ENCODE measurements at regions not wholly inside any gene's neighbourhood (a gene's known extent, or its start where the extent isn't known, plus 50 kb on each side); places are given as distances from the start of the nearest gene placed in this dataset.

DNA sequence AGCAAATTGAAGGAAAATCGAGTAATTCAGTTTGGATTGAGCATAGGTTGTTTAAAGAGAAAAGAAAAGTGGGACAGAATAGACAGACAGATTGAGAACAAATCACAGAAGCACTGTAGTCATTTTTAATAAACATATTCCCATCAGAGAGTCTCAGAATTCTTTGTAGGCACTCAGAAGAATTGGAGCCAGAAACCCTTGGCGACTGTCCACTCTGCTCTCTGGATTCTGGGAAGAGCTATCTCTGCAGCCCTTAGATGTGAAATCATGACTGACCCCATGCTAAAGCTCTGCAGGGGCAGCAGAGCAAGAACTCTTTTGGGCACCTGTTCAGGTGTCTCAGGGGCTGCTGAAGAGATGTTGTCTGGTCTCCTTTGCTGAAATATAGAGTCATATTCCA lies 223.7 kb upstream of the KIRREL3 start:
- intact Hi-C loops (cut with micrococcal nuclease) = no loop called here
- Mint-ChIP-seq H3K9me3 (no peaks in the 10 kb centered on the region), H3K4me3 (ENCODE audit: low read depth) (no peak overlapping the region), H3K27me3 (ENCODE audit: low read depth) (no peaks in the 10 kb centered on the region), H3K27ac (no peak overlapping the region), H3K36me3 (ENCODE audit: low read depth) (no peaks in the 10 kb centered on the region), H3K4me1 (ENCODE audit: low read depth) (no peaks in the 10 kb centered on the region)
- no peak for DNase-seq (ENCODE audit: low spot score)

DNA sequence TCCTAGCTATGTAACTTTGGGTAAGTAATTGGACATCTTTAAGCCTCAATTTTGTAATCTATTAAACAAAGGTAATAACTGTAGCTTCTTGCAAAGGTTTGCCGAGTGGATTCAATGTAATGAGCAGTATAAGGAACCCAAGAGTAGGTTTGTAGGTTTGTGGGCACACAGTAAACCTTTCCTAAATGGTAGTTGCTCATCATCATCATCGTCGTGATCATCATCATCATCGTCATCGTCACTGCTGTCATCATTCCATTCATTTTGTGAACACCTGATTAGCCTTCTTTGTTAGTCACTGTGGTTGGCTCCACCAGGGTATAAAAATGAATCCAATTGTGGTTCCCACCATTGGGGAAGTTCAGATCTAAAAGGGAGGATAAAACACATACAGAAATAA lies 223.1 kb upstream of the KIRREL3 start:
- H3K4me3 Mint-ChIP-seq (ENCODE audit: low read depth) = no peak overlapping the region
- H3K9me3 Mint-ChIP-seq = no peaks in the 10 kb centered on the region
- no peak overlapping the region for H3K27ac Mint-ChIP-seq
- H3K4me1 Mint-ChIP-seq (ENCODE audit: low read depth) = no peaks in the 10 kb centered on the region
- DNase-seq (ENCODE audit: low spot score) = no peak
- H3K36me3 Mint-ChIP-seq (ENCODE audit: low read depth) = no peaks in the 10 kb centered on the region
- intact Hi-C loops (cut with micrococcal nuclease) = no loop called here
- H3K27me3 Mint-ChIP-seq (ENCODE audit: low read depth) = no peaks in the 10 kb centered on the region

DNA sequence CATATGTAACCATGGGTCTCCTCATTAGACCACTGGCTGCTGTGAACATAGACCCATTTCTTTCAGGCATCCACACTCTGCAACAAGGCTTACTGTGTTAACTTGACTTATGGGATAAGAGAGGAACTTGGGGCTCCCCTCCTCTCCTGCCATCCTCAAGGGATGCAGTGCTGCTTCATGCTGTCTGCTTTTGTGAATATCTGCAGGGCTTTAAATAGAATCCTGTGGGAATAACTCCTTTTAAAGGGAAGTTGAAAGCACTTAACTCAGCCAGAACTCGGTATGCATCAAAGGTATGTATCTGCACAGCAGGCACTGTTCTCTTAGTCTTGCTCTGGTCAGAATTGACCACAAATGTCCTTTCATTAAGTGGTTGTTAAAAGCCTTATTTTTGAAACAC lies 222.5 kb upstream of the KIRREL3 start:
- Mint-ChIP-seq H3K36me3 (ENCODE audit: low read depth) (no peaks in the 10 kb centered on the region), H3K4me3 (ENCODE audit: low read depth) (no peak overlapping the region), H3K4me1 (ENCODE audit: low read depth) (no peaks in the 10 kb centered on the region), H3K9me3 (no peaks in the 10 kb centered on the region), H3K27me3 (ENCODE audit: low read depth) (no peaks in the 10 kb centered on the region), H3K27ac (no peak overlapping the region)
- DNase-seq (ENCODE audit: low spot score) = no peak
- intact Hi-C loops (cut with micrococcal nuclease) = no loop called here

DNA sequence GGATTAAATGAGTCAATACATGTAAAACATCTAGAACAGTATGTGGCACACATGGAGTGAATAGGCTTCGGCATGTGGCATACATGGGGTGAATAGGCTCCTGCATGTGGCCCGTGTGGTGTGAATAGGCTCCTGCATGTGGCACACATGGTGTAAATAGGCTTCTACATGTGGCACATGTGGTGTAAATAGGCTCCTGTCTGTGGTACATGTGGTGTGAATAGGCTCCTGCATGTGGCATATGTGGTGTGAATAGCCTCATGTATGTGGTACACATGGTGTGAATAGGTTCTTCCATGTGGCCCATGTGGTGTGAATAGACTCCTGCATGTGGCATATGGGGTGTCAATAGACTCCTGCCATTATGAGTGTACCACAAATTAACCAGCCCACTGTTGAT lies 219.1 kb upstream of the KIRREL3 start:
- H3K27ac Mint-ChIP-seq = no peak overlapping the region
- no peaks in the 10 kb centered on the region for H3K27me3 Mint-ChIP-seq (ENCODE audit: low read depth)
- H3K4me3 Mint-ChIP-seq (ENCODE audit: low read depth) = no peak overlapping the region
- no peaks in the 10 kb centered on the region for H3K4me1 Mint-ChIP-seq (ENCODE audit: low read depth)
- H3K9me3 Mint-ChIP-seq = no peaks in the 10 kb centered on the region
- DNase-seq (ENCODE audit: low spot score) = no peak
- intact Hi-C loops (cut with micrococcal nuclease) = no loop called here
- H3K36me3 Mint-ChIP-seq (ENCODE audit: low read depth) = no peaks in the 10 kb centered on the region

DNA sequence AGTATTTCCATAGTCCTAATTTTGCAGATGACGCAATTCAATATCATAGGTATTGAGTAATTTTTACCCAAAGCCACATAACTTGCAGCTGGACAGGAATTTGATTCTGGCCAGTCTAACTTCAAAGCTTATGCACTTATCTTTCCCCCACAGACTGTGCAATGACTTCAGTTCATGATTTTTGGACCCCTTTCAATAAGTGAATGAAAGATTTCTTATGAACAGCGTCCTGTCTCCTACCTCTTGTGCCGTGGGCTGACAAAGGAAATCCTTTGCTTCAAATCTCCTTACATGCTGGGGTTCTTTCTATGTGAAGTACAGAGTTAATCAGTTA lies 217.7 kb upstream of the KIRREL3 start:
- H3K27ac Mint-ChIP-seq = no peak overlapping the region
- no peaks in the 10 kb centered on the region for H3K36me3 Mint-ChIP-seq (ENCODE audit: low read depth)
- H3K4me3 Mint-ChIP-seq (ENCODE audit: low read depth) = no peak overlapping the region
- no peaks in the 10 kb centered on the region for H3K9me3 Mint-ChIP-seq
- H3K4me1 Mint-ChIP-seq (ENCODE audit: low read depth) = no peaks in the 10 kb centered on the region
- no peak for DNase-seq (ENCODE audit: low spot score)
- intact Hi-C loops (cut with micrococcal nuclease) = no loop called here
- no peaks in the 10 kb centered on the region for H3K27me3 Mint-ChIP-seq (ENCODE audit: low read depth)

DNA sequence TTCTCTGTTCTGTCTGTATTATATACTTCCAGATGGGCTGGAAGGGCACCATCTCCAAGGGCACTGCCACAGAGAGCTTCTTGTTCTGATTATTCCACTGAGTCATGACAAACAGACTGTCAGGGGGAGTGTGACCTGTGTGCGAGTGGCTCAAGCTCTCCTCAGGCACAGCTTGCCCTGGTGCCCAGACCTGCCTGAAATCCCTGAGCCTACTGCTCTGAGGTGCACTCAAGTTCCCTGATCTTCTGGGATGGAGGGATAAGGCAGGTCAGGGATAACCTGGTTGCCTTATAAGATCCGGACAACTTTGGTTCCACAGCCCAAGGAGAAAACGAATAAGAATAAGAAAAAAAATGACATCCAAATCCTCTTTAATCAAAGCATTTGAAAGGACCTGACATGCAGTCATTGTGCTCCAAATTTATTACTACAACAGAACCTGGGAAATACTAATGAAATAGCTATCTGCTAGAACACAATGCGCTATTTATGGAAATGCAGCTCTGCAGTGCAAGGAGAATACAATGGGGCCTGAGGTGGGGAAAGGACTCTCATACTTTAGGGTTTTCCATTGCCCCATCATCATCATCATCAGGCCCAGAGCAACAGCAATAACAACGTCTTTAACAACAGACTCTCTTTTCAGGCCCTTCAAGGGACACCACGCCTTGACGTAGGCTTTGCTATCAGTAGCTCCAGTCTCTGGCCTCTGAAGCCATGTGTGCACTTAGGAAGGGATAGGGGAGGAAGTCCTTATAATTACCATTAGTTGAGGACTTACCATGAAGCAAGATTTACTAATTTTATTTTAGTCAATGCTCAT lies 217.1 kb upstream of the KIRREL3 start:
- no peak for DNase-seq (ENCODE audit: low spot score)
- no peaks in the 10 kb centered on the region for H3K9me3 Mint-ChIP-seq
- no peaks in the 10 kb centered on the region for H3K4me1 Mint-ChIP-seq (ENCODE audit: low read depth)
- H3K36me3 Mint-ChIP-seq (ENCODE audit: low read depth) = no peaks in the 10 kb centered on the region
- intact Hi-C loops (cut with micrococcal nuclease) = no loop called here
- H3K27ac Mint-ChIP-seq = no peak overlapping the region
- no peaks in the 10 kb centered on the region for H3K27me3 Mint-ChIP-seq (ENCODE audit: low read depth)
- no peak overlapping the region for H3K4me3 Mint-ChIP-seq (ENCODE audit: low read depth)

DNA sequence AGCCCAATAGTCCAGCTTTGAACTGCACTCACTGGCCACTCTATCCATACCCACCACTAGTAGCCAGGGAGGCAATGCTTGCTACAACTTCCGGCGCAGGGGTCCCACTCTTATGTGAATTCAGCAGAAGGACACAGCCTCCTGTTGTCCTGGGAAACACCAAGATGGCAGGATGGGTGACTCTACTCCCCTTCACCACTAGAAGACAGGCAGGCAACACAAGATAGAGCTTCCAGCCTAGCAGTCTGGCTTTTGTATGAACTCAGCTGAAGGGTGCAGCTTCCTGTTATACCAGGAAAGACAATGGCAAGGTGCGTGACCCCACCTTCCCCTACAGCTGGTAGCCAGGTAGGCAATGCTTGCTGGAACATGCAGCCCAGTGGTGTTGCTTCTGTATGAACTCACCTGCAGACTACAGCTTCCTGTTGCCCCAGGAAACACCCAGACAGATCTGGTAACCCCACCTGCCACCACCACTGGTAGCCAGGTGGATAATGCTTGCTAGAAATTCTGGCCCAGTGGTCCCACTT lies 205.2 kb upstream of the KIRREL3 start:
- DNase-seq (ENCODE audit: low spot score) = no peak
- H3K36me3 Mint-ChIP-seq (ENCODE audit: low read depth) = no peaks in the 10 kb centered on the region
- intact Hi-C loops (cut with micrococcal nuclease) = no loop called here
- peaks cover 15% of the 10 kb centered on the region for H3K9me3 Mint-ChIP-seq
- no peaks in the 10 kb centered on the region for H3K27me3 Mint-ChIP-seq (ENCODE audit: low read depth)
- no peak overlapping the region for H3K4me3 Mint-ChIP-seq (ENCODE audit: low read depth)
- no peaks in the 10 kb centered on the region for H3K4me1 Mint-ChIP-seq (ENCODE audit: low read depth)
- no peak overlapping the region for H3K27ac Mint-ChIP-seq

DNA sequence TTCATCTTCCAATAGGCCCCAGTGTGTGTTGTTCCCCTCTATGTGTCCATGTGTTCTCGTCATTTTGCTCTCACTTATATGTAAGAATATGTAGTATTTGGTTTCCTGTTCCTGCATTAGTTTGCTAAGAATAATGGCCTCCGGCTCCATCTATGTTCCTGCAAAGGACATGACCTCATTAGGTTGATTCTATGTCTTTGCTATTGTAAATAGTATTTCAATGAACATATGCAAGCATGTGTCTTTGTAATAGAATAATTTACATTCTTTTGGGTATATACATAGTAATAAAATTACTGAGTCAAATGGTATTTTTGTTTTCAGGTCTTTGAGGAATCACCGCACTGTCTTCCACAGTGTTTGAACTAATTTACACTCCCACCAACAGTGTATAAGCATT lies 202.9 kb upstream of the KIRREL3 start:
- Mint-ChIP-seq H3K4me3 (ENCODE audit: low read depth) (no peak overlapping the region), H3K4me1 (ENCODE audit: low read depth) (no peaks in the 10 kb centered on the region), H3K27ac (no peak overlapping the region), H3K36me3 (ENCODE audit: low read depth) (no peaks in the 10 kb centered on the region), H3K9me3 (peaks cover 15% of the 10 kb centered on the region), H3K27me3 (ENCODE audit: low read depth) (no peaks in the 10 kb centered on the region)
- intact Hi-C loops (cut with micrococcal nuclease) = no loop called here
- DNase-seq (ENCODE audit: low spot score) = no peak

DNA sequence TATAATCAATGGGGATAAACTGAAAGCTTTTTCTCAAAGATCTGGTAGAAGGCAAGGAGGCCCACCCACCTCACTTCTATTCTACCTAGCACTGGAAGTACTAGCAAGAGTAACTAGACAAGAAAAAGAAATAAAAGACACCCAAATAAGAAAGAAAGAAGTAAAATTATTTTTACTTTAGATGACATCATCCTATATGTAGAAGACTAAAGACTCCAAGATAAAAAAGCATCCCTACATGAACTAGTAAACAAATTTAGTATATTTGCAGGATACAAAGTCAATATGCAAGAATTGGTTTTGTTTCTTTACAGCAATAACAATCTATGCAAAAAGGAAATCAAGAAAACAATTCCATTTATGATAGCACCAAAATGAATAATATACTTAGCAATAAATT lies 201.5 kb upstream of the KIRREL3 start:
- H3K9me3 Mint-ChIP-seq = peaks cover 7% of the 10 kb centered on the region
- intact Hi-C loops (cut with micrococcal nuclease) = no loop called here
- DNase-seq (ENCODE audit: low spot score) = no peak

DNA sequence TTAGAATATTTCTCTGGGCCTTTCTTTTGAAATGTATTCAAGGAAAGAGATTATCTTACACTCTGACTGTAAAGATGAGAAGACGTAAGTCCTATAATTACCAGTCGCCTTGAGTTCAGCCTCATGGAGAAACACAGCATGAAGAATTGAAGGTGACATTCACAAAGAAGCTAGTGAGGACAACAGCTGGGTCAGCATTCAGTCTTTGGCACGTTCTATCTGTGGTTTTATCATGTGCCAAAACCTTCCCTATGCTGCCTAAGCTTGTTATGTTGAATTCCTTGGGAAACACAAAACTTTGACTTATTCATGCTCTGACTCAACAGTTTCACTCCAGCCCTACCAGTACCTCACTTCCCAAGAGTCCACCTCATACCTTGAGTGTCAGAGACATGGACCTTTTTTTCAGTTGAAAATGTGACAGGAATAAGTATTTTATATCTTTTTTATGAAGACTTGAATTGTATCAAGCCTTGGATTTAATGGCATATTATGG lies 198.8 kb upstream of the KIRREL3 start:
- Mint-ChIP-seq H3K4me1 (ENCODE audit: low read depth) (no peaks in the 10 kb centered on the region), H3K4me3 (ENCODE audit: low read depth) (no peak overlapping the region), H3K27me3 (ENCODE audit: low read depth) (no peaks in the 10 kb centered on the region), H3K27ac (no peak overlapping the region), H3K9me3 (no peaks in the 10 kb centered on the region), H3K36me3 (ENCODE audit: low read depth) (no peaks in the 10 kb centered on the region)
- no peak for DNase-seq (ENCODE audit: low spot score)
- intact Hi-C loops (cut with micrococcal nuclease) = no loop called here

More for the DNA sequence above, 201.5 kb upstream of the KIRREL3 start:
- Mint-ChIP-seq H3K27me3 (ENCODE audit: low read depth) (no peaks in the 10 kb centered on the region), H3K4me3 (ENCODE audit: low read depth) (no peak overlapping the region), H3K4me1 (ENCODE audit: low read depth) (no peaks in the 10 kb centered on the region), H3K27ac (no peak overlapping the region), H3K36me3 (ENCODE audit: low read depth) (no peaks in the 10 kb centered on the region)

DNA sequence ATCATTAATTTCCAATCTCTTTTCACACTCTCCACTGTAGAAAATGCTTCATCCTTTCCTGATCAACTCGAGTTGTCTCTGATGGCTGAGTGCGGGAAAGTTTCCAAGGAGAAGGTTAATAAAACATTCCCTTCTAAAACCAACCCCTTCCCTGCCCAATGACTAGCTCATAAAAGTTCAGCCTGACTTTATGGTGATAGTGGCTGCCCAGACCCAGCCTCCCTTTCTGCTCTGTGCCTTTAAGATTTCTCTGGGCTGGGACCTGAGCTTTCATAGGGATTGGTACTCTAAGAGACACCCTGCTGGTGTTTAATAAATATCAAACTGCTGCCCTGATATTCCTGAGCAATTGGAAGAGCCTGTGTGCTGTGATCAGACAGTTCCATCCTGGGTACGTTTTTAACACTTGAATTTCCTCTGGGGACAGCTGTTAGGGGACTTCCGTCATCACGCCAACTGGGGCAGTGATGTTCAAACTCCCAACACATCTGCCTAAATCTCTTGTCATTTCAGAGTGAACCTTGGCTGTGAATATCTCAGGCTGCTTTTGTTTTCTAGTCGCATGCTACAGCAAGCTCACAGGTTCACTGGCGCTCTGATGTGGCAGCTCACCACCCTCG lies 195.0 kb upstream of the KIRREL3 start:
- Mint-ChIP-seq H3K36me3 (ENCODE audit: low read depth) (no peaks in the 10 kb centered on the region), H3K9me3 (no peaks in the 10 kb centered on the region), H3K4me1 (ENCODE audit: low read depth) (no peaks in the 10 kb centered on the region), H3K27me3 (ENCODE audit: low read depth) (no peaks in the 10 kb centered on the region), H3K27ac (no peak overlapping the region), H3K4me3 (ENCODE audit: low read depth) (no peak overlapping the region)
- intact Hi-C loops (cut with micrococcal nuclease) = no loop called here
- no peak for DNase-seq (ENCODE audit: low spot score)

DNA sequence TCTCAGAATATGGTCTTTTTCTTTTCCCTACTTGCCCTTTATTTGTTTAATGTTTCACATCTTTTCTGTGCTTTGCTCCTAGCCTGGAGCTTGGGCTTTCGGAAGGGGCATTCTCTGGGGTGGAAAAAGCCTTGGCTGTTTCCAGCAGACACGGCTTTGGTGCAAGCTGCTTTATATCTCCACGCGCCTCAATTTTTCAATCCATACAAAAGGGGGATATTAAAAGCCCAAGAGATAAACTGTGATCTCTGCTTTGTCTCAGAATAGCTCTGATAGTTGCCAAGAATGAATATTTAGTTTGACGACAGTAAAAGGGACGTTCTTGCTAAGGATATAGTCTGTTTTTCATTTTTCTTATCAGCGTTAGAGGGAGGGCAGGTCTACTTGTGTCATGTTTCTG lies 194.0 kb upstream of the KIRREL3 start:
- Mint-ChIP-seq H3K27me3 (ENCODE audit: low read depth) (no peaks in the 10 kb centered on the region), H3K4me1 (ENCODE audit: low read depth) (no peaks in the 10 kb centered on the region), H3K27ac (no peak overlapping the region), H3K36me3 (ENCODE audit: low read depth) (no peaks in the 10 kb centered on the region), H3K9me3 (no peaks in the 10 kb centered on the region), H3K4me3 (ENCODE audit: low read depth) (no peak overlapping the region)
- no peak for DNase-seq (ENCODE audit: low spot score)
- intact Hi-C loops (cut with micrococcal nuclease) = no loop called here

DNA sequence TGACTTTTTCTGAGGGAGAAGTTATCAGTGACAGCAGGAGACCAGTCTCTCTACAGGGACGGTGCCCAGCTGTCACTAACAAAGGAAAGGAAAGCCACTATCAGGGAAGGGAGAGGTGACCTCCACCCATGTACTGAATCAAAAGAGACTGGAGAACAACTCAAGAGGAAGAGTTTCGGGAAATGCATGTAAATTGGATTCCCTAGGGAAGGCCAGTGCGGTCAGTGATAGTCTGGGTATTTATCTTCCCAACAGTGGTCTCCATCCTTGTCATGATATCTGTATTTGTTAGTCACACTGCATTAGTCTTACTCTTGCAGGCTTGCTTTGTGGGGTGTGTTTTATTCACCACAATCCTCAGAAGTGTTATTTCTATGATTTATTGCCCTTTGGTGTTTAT lies 193.4 kb upstream of the KIRREL3 start:
- H3K4me3 Mint-ChIP-seq (ENCODE audit: low read depth) = no peak overlapping the region
- intact Hi-C loops (cut with micrococcal nuclease) = no loop called here
- no peaks in the 10 kb centered on the region for H3K9me3 Mint-ChIP-seq
- no peak overlapping the region for H3K27ac Mint-ChIP-seq
- H3K36me3 Mint-ChIP-seq (ENCODE audit: low read depth) = no peaks in the 10 kb centered on the region
- no peaks in the 10 kb centered on the region for H3K27me3 Mint-ChIP-seq (ENCODE audit: low read depth)
- DNase-seq (ENCODE audit: low spot score) = no peak
- H3K4me1 Mint-ChIP-seq (ENCODE audit: low read depth) = no peaks in the 10 kb centered on the region
